HFFc6 (cell line): ENCODE measurements at regions not wholly inside any gene's neighbourhood (a gene's known extent, or its start where the extent isn't known, plus 50 kb on each side); places are given as distances from the start of the nearest gene placed in this dataset.

Experiments
- DNase-seq: peaks from one replicate; pipeline ENCODE4 v3.0.0-alpha.2; 2018
- H3K27ac Mint-ChIP-seq: 2 replicates; pipeline ENCODE4 v1.8.0; 2020; ENCODE audit warnings: mild to moderate bottlenecking, mixed read lengths
- H3K27me3 Mint-ChIP-seq: 2 replicates; pipeline ENCODE4 v1.8.0; 2021; ENCODE audit warnings: mild to moderate bottlenecking, moderate library complexity, mixed read lengths; ENCODE audit not compliant: insufficient read depth
- H3K36me3 Mint-ChIP-seq: 2 replicates; pipeline ENCODE4 v1.8.0; 2021; ENCODE audit warnings: low read depth, mixed read lengths
- H3K4me1 Mint-ChIP-seq: 2 replicates; pipeline ENCODE4 v1.8.0; 2020; ENCODE audit warnings: low read depth, mixed read lengths
- H3K4me3 Mint-ChIP-seq: 2 replicates; pipeline ENCODE4 v1.8.0; 2020; ENCODE audit warnings: mild to moderate bottlenecking, moderate library complexity, mixed read lengths
- H3K9me3 Mint-ChIP-seq: 2 replicates; pipeline ENCODE4 v1.8.0; 2020; ENCODE audit warnings: mild to moderate bottlenecking, mixed read lengths
- TF ChIP-seq, protein P1 (sequence below): fragments of 200-600 bp; sonication (generic); IDR thresholded peaks from 2 replicates; pipeline ENCODE4 v1.5.0; 2021; ENCODE audit warnings: antibody characterized with exemption, mild to moderate bottlenecking

DNA sequence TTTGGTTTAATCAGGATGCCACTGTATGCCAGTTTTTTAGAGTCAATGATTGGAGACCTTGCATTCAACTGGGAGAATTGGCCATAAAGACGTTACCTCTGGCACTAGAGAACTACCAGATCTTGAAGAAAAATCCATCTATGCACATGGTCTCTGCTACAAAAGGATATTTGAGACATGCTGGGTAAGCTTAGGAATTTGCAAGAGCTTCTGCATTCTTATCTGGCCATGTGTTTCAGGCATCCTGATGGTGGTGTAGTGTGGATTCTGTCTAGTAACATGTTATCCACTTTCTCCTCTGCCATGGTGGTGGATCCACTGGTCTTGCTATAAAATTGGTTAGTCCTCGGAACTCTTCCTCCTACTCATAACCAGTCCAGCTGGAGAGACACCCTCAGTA is 185.3 kb upstream of the WDFY3 start:
- H3K27me3 Mint-ChIP-seq = peaks cover 2% of the 10 kb centered on the region
- TF ChIP-seq, protein P1, sequence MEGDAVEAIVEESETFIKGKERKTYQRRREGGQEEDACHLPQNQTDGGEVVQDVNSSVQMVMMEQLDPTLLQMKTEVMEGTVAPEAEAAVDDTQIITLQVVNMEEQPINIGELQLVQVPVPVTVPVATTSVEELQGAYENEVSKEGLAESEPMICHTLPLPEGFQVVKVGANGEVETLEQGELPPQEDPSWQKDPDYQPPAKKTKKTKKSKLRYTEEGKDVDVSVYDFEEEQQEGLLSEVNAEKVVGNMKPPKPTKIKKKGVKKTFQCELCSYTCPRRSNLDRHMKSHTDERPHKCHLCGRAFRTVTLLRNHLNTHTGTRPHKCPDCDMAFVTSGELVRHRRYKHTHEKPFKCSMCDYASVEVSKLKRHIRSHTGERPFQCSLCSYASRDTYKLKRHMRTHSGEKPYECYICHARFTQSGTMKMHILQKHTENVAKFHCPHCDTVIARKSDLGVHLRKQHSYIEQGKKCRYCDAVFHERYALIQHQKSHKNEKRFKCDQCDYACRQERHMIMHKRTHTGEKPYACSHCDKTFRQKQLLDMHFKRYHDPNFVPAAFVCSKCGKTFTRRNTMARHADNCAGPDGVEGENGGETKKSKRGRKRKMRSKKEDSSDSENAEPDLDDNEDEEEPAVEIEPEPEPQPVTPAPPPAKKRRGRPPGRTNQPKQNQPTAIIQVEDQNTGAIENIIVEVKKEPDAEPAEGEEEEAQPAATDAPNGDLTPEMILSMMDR = no peak
- H3K27ac Mint-ChIP-seq = no peak overlapping the region
- H3K4me3 Mint-ChIP-seq = no peak overlapping the region
- DNase-seq = no peak
- no peaks in the 10 kb centered on the region for H3K36me3 Mint-ChIP-seq
- peaks cover 15% of the 10 kb centered on the region; the same call in 1 of the 2 replicates for H3K4me1 Mint-ChIP-seq
- H3K9me3 Mint-ChIP-seq = no peaks in the 10 kb centered on the region

DNA sequence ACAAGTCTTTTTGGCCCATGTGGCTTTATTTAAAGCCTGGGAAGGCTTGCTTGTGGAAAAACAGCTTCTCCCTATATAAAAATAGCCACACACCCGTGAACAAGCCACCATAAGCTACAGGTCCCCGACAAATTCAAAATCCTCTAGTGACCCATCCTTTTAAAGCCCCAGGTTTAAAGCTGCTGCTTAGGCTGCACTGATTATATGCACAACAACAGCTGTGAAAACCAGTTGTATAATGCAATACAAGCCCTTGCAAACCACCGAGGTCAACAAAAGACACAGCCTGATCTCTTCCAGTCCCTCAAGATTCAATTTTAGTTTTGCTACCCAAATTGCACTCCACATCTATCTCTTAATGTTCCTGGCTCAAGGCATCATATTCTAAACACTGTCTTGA is 186.0 kb upstream of the WDFY3 start:
- TF ChIP-seq, protein P1 = no peak
- Mint-ChIP-seq H3K27ac (no peak overlapping the region), H3K27me3 (peaks cover 2% of the 10 kb centered on the region), H3K4me3 (no peak overlapping the region), H3K36me3 (no peaks in the 10 kb centered on the region), H3K9me3 (no peaks in the 10 kb centered on the region), H3K4me1 (peaks cover 14% of the 10 kb centered on the region; the same call in 1 of the 2 replicates)
- no peak for DNase-seq

DNA sequence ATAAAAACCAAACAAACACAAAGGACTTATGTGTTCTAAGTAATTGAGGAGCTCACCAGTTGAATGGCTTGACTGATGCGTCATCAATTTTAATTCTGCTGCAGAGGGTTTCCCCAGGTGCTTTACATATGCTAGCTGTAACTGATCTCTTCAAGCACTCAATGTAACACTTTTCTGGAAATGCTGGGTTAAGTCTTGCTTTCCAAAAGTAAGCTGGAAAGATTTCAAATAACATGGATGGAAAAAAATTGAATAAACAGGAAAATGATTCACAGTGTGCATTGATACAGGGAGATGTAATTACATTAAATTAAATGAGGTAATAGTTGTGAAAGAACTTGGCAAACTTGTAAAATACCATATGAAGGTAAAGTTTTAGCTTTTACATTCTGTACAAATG is 186.7 kb upstream of the WDFY3 start:
- TF ChIP-seq, protein P1 = no peak

DNA sequence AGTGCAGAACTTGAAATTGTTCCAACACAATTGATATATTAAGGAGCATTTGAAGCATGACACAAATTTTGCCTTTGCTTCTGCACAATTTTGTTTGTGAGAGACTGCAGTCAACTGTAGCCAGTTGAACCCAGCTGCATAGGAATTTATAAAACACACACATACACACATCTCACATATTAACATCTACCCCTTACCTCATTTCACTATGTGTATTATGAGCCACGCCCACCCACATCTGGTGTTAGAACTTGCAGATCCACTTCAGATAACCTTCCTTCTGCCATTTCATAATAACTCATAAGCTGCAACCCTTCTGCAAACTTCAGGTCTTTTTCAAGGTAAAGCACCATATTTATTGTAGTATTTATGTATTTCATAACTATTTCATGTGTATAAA is 188.1 kb upstream of the WDFY3 start:
- no peak for DNase-seq
- TF ChIP-seq, protein P1 = no peak
- H3K36me3 Mint-ChIP-seq = no peaks in the 10 kb centered on the region
- H3K4me3 Mint-ChIP-seq = no peak overlapping the region
- peaks cover 4% of the 10 kb centered on the region; the same call in 1 of the 2 replicates for H3K4me1 Mint-ChIP-seq
- peaks cover 2% of the 10 kb centered on the region for H3K27me3 Mint-ChIP-seq
- H3K27ac Mint-ChIP-seq = no peak overlapping the region
- H3K9me3 Mint-ChIP-seq = no peaks in the 10 kb centered on the region

More for the DNA sequence above, 186.7 kb upstream of the WDFY3 start:
- Mint-ChIP-seq H3K4me3 (no peak overlapping the region), H3K36me3 (no peaks in the 10 kb centered on the region), H3K4me1 (peaks cover 8% of the 10 kb centered on the region; the same call in 1 of the 2 replicates), H3K27ac (no peak overlapping the region), H3K27me3 (peaks cover 2% of the 10 kb centered on the region), H3K9me3 (no peaks in the 10 kb centered on the region)
- DNase-seq = no peak

DNA sequence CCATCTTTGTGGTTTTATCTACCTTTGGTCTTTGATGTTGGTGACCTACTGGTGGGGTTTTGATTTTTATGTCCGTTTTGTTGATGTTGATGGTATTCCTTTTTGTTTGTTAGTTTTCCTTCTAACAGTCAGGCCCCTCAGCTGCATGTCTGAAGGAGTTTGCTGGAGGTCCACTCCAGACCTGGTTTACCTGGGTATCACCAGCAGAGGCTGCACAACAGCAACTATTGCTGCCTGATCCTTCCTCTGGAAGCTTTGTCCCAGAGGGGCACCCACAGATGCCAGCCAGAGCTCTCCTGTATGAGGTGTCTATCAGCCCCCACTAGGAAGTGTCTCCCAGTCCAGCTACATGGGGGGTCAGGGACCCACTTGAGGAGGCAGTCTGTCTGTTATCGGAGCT is 199.3 kb upstream of the WDFY3 start:
- no peak overlapping the region for H3K27ac Mint-ChIP-seq
- no peaks in the 10 kb centered on the region for H3K36me3 Mint-ChIP-seq
- no peak overlapping the region for H3K4me3 Mint-ChIP-seq
- TF ChIP-seq, protein P1 = no peak
- H3K4me1 Mint-ChIP-seq = no peaks in the 10 kb centered on the region
- H3K9me3 Mint-ChIP-seq = peaks cover 11% of the 10 kb centered on the region; the same call in 1 of the 2 replicates
- peaks cover 4% of the 10 kb centered on the region; the same call in 1 of the 2 replicates for H3K27me3 Mint-ChIP-seq
- no peak for DNase-seq

DNA sequence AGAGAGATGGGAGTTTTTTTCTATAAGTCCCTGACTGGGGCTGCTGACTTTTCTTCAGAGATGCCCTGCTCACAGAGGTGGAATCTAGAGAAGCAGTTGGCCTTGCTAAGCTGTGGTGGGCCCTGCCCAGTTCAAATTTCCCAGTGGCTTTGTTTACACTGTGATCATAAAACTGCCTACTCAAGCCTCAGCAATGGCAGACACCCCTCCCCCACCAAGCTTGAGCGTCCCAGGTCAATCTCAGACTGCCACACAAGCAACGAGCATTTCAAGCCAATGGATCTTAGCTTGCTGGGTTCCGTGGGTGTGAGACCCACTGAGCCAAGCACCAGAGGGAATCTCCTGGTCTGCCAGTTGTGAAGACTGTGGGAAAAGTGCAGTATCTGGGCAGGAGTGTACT is 199.8 kb upstream of the WDFY3 start:
- Mint-ChIP-seq H3K27ac (no peak overlapping the region), H3K36me3 (no peaks in the 10 kb centered on the region), H3K9me3 (peaks cover 11% of the 10 kb centered on the region; the same call in 1 of the 2 replicates), H3K4me3 (no peak overlapping the region), H3K27me3 (peaks cover 4% of the 10 kb centered on the region; the same call in 1 of the 2 replicates), H3K4me1 (no peaks in the 10 kb centered on the region)
- DNase-seq = no peak
- TF ChIP-seq, protein P1 = no peak
